NCI-H1105 (cell line): ENCODE measurements at regions not wholly inside any gene's neighbourhood (a gene's known extent, or its start where the extent isn't known, plus 50 kb on each side); places are given as distances from the start of the nearest gene placed in this dataset.
"Not testable (repeated sequence)": the region's sequence is repeated elsewhere in the genome, so short reads cannot be mapped to it uniquely, and the experiment has no call there.

Experiments
- DNase-seq: peaks from one replicate; lab custom pipeline; 2025; lab: John Stamatoyannopoulos, UW

DNA sequence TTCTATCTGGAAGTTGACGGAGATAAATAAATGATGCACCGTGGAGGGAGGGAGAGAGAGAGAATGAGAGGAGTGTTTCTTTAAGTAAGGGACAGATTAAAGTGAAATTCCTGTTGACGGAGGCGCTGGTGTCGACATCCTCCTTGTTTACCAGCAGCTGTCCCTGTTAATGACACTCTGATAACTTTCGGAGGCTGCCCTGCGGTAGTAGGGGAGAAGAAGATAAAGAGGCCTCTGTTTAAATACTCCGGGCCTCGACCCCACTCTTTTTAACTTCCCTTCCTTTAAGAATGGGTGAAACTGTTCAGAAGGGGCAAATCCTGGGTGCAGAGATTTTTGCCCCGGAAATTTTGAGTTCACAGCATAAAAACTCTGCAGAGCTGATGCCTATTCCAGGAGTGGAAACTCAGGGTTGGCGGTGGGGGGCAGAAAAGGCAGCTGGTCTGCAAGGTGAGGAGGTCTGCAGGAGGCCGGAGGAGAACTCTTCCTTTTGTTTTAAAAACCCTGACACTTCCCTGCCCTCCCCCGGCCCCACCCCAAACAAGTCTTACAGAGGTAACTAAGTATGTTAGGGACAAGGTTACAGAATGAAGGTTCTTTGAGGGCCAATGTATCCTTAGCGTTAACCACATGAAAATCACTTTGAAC, 276.6 kb upstream of the NR2F2 start:
- peak; percentile 1 for DNase-seq

GRCh38 chr15:96054621-96055020, 275.9 kb upstream of the NR2F2 start:
- peak; percentile 3 for DNase-seq

GRCh38 chr15:96058103-96058851, 272.2 kb upstream of the NR2F2 start:
- no peak for DNase-seq

GRCh38 chr15:96058852-96059103, 271.7 kb upstream of the NR2F2 start:
- DNase-seq: not testable (repeated sequence)

GRCh38 chr15:96060591-96060990, 269.9 kb upstream of the NR2F2 start:
- DNase-seq: not testable (repeated sequence)

DNA sequence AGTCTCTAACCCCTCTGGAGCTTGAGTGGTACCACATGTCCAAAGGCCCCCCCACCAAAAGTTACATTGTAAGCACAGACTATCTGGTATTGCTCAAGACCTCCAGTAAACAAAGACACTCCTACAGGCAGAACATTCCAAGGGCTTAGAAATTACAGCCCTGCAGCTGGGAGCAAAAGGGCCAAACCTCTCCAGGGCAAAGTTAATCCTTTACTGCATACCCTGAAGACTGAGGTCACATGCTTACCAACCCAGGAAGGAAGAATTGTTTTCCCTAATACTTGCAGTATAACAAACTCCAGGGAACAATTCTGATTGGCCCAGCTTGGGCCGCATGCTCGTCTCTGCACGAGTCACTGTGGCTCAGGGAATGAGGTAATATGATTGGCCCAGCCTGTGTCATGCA, 266.1 kb upstream of the NR2F2 start:
- no peak for DNase-seq

DNA sequence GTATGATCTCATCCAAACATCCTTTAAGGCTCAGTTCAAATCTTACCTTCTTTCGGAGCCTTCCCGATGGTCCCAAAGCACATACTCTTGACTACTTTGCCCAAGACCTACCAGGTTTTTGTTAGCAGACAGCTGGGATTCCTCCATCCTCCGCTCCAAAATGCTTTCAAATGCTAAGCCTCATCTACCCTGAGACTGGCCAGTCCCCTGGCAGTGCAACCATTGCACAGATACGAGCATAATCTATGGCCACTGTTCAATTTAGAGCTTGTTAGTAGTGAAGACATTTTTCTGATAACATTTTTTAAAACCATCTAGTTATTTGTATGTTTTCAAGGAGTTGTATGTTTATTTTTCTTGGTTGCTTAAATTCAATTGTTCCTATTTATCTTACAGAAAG, 264.4 kb upstream of the NR2F2 start:
- no peak for DNase-seq

DNA sequence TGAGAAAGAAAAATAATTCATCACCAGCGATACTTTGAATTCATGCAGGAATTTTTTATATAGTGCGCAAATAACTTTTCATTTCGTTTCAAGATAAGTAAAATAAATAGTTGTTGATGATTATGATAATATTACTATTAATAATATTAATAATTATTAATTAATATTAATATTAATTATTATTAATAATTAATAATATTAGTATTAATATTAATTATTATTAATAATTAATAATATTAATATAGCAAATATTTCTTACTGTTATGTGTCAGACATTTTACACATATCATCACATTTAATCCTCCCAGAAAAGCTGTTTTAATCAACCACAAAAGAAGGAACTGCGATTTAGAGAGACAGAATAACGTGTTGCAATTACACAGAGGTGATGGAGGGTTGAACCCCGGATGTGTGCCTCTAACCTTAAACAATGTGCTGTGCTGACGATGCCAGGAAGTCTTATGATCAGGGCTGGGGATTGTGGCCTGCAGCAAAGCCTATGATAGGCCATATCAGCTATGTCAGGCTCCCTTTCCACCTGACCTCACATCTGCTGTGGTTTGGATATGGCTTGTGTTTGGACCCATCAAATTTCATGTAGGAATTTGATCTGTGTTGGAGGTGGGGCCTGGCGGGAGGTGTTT, 263.5 kb upstream of the NR2F2 start:
- DNase-seq: no peak

DNA sequence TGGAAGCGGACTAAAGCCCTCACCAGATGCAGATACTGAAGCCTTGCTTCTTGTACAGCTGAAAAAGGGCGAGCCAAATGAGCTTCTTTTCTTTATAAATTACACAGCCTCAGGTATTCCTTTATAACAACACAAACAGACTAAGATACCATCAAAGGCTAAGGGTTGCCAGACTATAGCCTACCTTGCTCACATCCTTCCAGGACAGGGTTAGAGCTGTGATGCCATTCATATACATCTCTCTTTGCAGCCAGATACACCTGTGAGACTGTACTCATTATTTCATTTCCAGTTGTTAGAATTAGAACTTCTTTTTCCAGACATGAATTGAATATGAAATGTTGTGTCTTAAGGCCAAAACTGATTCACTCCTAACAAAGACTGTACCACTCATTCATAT, 262.8 kb upstream of the NR2F2 start:
- no peak for DNase-seq

GRCh38 chr15:96068897-96069296, 261.6 kb upstream of the NR2F2 start:
- DNase-seq: no peak

GRCh38 chr15:96070636-96071035, 259.9 kb upstream of the NR2F2 start:
- DNase-seq: no peak

GRCh38 chr15:96072821-96073220, 257.7 kb upstream of the NR2F2 start:
- no peak for DNase-seq

GRCh38 chr15:96073908-96074307, 256.6 kb upstream of the NR2F2 start:
- no peak for DNase-seq

- DNase-seq: no peak
Observed at GRCh38 chr15:96075895-96076294, 254.6 kb upstream of the NR2F2 start.

- no peak for DNase-seq
Observed at GRCh38 chr15:96076350-96076749, 254.2 kb upstream of the NR2F2 start.

GRCh38 chr15:96079041-96079440, 251.5 kb upstream of the NR2F2 start:
- no peak for DNase-seq

- no peak for DNase-seq
Observed at GRCh38 chr15:96079882-96080281, 250.6 kb upstream of the NR2F2 start.

DNA sequence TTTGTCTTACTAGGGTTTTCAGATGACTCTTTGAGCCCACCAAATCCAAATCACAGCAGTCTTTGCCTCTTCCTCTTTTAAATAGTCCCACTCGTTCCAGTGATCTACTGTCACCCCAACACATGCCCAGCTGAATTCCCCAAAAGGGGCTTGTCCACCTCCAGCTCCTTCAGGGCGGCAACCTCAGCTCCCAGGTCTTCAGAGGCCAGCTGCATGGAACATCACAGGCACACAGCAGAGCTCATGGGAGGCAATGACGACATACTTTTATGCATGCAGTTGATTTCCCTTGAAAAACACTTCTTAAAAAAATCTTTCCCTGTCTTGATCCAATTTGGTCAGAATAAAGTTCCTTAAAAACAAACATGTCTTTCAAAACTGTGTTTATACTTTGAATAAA, 244.3 kb upstream of the NR2F2 start:
- no peak for DNase-seq

DNA sequence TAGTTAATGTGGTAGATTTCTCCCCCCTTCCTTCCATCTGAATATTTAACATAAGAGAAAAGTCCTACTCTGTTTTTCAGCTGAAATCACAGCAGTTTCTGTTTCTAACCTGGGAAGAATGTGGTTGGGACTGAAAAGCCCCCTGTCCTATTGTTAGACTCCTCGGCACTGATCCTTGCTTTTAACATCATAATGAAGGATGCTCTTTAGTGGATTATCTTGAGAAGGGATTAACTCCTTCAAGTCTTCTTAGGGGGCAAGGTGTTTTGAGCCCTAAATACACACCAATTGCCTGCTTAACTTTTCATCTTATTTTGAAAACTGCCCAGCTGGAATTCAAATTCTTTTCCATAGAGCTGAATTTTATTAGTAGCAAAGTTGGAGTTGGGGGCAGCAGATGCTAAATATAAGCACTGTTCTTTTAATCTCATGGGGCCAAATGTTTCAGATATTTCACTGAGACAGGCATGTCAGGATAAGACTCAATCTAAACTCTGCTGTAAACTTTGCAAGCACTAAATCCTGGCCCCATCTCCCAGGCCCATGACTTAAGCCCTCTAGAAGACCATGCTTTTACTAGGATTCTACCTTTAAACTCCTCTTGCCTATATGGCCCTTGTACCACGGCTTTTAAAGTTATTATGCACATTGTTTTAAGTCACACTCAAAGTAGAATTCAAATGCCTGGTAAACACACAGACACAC, 243.2 kb upstream of the NR2F2 start:
- no peak for DNase-seq

DNA sequence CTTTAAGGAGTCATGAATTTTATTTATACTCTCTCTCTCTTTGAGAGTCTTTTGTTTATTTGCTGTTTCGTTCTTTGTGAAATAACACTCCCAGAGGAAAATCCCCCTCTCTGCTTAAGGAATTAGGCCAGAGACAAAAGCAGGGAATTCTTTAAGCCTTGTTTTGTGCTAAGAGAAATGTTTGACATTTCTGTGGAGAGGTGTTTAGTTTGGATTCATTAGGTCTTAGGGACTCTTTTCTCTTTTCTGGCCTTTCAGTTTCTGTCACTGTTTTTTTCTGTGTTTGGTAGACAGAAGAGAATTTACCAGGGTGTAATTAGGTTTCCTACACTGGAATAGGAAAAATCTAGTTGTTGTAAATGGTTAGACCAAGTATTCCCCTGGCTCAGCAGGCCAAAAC, 241.8 kb upstream of the NR2F2 start:
- no peak for DNase-seq

DNA sequence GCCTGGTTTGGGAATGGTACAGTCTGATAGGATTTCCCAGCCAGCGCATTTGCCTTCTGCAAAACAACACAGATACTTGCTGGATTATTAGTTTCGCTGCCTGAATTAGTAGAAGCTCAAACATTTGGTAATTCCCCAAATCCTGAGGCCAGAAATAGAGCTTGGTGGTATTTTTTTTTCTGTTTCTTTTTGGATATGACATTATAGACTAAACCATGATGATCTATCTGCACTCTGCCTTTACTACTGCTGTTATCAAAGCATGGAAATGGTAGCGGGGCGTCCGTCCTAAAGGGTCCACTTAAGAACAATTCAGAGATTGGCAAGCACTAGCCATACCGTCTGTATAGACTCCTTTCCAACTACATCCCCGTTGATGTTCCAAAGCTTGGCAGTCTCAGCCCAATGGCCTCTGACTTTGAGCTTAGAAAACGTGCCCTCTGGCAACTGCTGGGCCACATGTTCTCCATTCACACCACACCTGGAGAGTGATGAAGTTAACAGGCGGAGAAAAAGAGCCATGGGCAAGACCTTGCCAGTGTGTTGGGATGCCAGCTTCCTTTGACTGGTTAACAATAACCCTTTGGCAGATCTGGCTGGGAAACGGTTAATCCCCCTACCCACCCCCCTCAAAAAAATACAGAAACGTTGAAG, 241.0 kb upstream of the NR2F2 start:
- DNase-seq: no peak

DNA sequence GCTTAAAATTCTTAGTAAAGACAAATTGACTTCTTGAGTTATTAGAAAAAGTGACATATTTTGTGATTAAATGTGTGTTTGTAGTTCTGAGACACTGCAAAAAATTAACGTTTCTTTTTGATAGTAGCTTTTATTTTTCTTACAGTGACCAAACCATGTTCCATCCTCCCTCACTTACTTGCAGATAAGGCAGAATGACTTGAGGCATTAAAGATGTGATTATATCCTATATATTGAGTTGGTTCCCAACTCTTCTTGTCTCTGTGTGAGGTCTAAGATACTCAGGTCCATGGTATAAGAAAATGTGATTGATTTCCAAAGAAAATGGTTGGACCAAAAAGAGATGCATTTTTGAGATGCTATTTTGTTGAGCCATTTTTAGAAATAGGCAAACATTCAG, 238.3 kb upstream of the NR2F2 start:
- no peak for DNase-seq

- no peak for DNase-seq
Observed at GRCh38 chr15:96093063-96093462, 237.4 kb upstream of the NR2F2 start.
